Transverse colon (tissue), 4 donors: ENCODE measurements at regions not wholly inside any gene's neighbourhood (a gene's known extent, or its start where the extent isn't known, plus 50 kb on each side); places are given as distances from the start of the nearest gene placed in this dataset.

Experiments used
- EP300 ChIP-seq: sonication (generic); formaldehyde crosslinking; IDR thresholded peaks from one replicate; pipeline ENCODE4 v1.6.1; 2017; ENCODE audit warnings: antibody characterized with exemption, low read depth
- POLR2A ChIP-seq: fragments of 450-650 bp; IDR thresholded peaks from one replicate; pipeline ENCODE4 v1.6.1; 2016; ENCODE audit warnings: antibody characterized with exemption, mild to moderate bottlenecking, moderate library complexity
- POLR2AphosphoS5 ChIP-seq, 3 donors: sonication (generic); formaldehyde crosslinking; IDR thresholded peaks; one replicate each; pipeline ENCODE4 v1.6.1; 2016; ENCODE audit warnings: antibody characterized with exemption in 3 of 3
- TF ChIP-seq, protein P1 (sequence below), 5 experiments: fragments of 200-600 bp in 3 of 5; fragments of 450-650 bp in 2 of 5; sonication (generic) in 3 of 5; IDR thresholded peaks; 1 replicate in 2 of 5; 2 replicates in 3 of 5; pipeline ENCODE4 v1.5.1; 2016 to 2017; ENCODE audit warnings: antibody characterized with exemption in 5 of 5, inconsistent platforms in 3 of 5, mild to moderate bottlenecking in 2 of 5, moderate library complexity in 1 of 5

DNA sequence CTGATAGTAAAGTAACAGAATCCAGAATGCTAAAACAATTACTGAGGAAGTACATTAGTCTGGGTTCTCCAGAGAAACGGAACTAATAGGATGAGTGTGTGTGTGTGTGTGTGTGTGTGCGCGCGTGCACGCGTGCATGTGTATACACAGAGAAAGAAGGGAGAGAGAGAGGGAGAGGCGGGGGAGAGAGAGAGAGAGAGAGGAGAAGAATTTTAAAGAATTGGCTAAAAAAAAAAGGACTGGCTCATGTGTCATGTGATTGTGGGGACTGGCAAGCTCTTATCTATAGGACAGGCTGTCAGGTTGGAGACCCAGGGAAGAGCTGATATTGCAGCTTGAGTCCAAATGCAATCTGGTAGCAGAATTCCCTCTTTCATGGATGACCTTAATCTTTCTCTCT is 976.2 kb upstream of the CDH2 start:
- TF ChIP-seq POLR2AphosphoS5 (IDR thresholded peaks at IDR 0.05) (no peak), POLR2A (no peak), EP300 (no peak)
- TF ChIP-seq, protein P1, sequence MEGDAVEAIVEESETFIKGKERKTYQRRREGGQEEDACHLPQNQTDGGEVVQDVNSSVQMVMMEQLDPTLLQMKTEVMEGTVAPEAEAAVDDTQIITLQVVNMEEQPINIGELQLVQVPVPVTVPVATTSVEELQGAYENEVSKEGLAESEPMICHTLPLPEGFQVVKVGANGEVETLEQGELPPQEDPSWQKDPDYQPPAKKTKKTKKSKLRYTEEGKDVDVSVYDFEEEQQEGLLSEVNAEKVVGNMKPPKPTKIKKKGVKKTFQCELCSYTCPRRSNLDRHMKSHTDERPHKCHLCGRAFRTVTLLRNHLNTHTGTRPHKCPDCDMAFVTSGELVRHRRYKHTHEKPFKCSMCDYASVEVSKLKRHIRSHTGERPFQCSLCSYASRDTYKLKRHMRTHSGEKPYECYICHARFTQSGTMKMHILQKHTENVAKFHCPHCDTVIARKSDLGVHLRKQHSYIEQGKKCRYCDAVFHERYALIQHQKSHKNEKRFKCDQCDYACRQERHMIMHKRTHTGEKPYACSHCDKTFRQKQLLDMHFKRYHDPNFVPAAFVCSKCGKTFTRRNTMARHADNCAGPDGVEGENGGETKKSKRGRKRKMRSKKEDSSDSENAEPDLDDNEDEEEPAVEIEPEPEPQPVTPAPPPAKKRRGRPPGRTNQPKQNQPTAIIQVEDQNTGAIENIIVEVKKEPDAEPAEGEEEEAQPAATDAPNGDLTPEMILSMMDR (IDR thresholded peaks at IDR 0.05), result no peak
